ENCODE measurements at regions not wholly inside any gene's neighbourhood (a gene's known extent, or its start where the extent isn't known, plus 50 kb on each side); places are given as distances from the start of the nearest gene placed in this dataset.
A peak's percentile ranks its signal among the peaks of the same experiment; 100 is the strongest.

DNA sequence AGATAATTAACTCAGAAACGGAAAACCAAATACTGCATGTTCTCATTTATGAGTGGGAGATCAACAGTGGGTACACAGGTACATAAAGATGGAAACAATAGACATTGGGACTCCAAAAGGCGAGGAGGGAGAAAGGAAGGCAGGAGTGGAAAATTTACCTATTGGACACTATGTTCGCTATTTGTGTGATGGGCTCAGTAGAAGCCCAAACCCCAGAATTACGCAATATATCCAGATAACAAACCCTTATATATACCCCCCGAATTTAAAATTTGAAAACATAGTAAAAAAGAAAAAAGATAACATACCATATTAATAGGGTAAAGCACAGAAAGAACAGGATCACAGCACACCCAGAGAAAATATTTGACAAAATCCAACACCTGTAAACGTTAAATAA is 1351.7 kb upstream of the FAM98A start:
- FAIRE-seq, result no peak

More for the DNA sequence above, 1351.7 kb upstream of the FAM98A start:
- H2BK20ac ChIP-seq (ENCODE audit: low read length), result no peak overlapping the region
- no peak overlapping the region for H3K18ac ChIP-seq (ENCODE audit: extremely low read depth, low read length)
- no peak overlapping the region for H2BK120ac ChIP-seq (replicated peaks; ENCODE audit: low read depth, low read length)
- H2BK15ac ChIP-seq (ENCODE audit: low read length), result no peak overlapping the region
- no peak overlapping the region for H3K14ac ChIP-seq (ENCODE audit: insufficient read length)
- H3K79me1 ChIP-seq (ENCODE audit: low read depth, low read length), result no peaks in the 10 kb centered on the region
- WGBS, 2 experiments (ENCODE audit: extremely low coverage in 1 of 2, insufficient coverage in 1 of 2, insufficient read length in 1 of 2, insufficient replicate concordance in 2 of 2, low coverage in 1 of 2, low lambda C conversion rate in 2 of 2, missing lambda C conversion rate in 1 of 2), result 83% methylated on average over 6 of the region's 6 CpGs; no CpG with 5 or more reads in 1 of the 2 experiments
- no peak overlapping the region for H2BK5ac ChIP-seq (ENCODE audit: low read depth, low read length)
- no peak overlapping the region for H3K23ac ChIP-seq (ENCODE audit: insufficient read length)
- no peak overlapping the region for H3K4me3 ChIP-seq (ENCODE audit: extremely low read depth in 1 of 4, insufficient read depth in 2 of 4, low read depth in 3 of 4, low read length in 4 of 4)
- CTCF ChIA-PET (ENCODE audit: partially characterized antibody), result no interaction called here
- H3K27ac ChIP-seq (ENCODE audit: low read depth, low read length), result no peak overlapping the region
- no peaks in the 10 kb centered on the region for H3K23me2 ChIP-seq (ENCODE audit: low read depth, low read length)
- no peak overlapping the region for H3K56ac ChIP-seq (replicated peaks; ENCODE audit: insufficient read length, low read depth, low read length)
- POLR2A ChIA-PET (ENCODE audit: partially characterized antibody), result no interaction called here
- no peak overlapping the region for H4K91ac ChIP-seq (replicated peaks; ENCODE audit: insufficient read length, low read length)
- no peak for DNase-seq (ENCODE audit: low read depth in 1 of 2, low spot score in 2 of 2)
- H3K79me2 ChIP-seq (ENCODE audit: control insufficient read depth in 1 of 2, insufficient read depth in 2 of 2, low read length in 2 of 2), result no peaks in the 10 kb centered on the region
- H2BK12ac ChIP-seq (ENCODE audit: low read depth, low read length), result no peak overlapping the region
- H4K5ac ChIP-seq (ENCODE audit: insufficient read length, low read depth, low read length), result no peak overlapping the region
- no peaks in the 10 kb centered on the region for H3K27me3 ChIP-seq (replicated peaks in 1 of 4; ENCODE audit: control insufficient read depth in 3 of 4, extremely low read depth in 1 of 4, insufficient read depth in 3 of 4, low read length in 3 of 4)
- H4K8ac ChIP-seq (ENCODE audit: extremely low read depth, insufficient read depth, low read length), result no peak overlapping the region
- no peaks in the 10 kb centered on the region for H4K20me1 ChIP-seq (replicated peaks in 1 of 2; ENCODE audit: control insufficient read depth in 1 of 2, insufficient read depth in 2 of 2, low read length in 2 of 2)
- TF ChIP-seq CBX5 (IDR thresholded peaks at IDR 0.05; ENCODE audit: low read depth, low read length), result no peak
- no peak for TF ChIP-seq ZNF274 (IDR thresholded peaks at IDR 0.05; ENCODE audit: borderline replicate concordance, extremely low read depth, low read length)
- TF ChIP-seq EGR1 (IDR thresholded peaks at IDR 0.05; ENCODE audit: borderline replicate concordance, low read depth, low read length), result no peak
- peak; percentile 67; the same call in 1 of the 2 replicates for TF ChIP-seq CEBPB (IDR thresholded peaks at IDR 0.05; ENCODE audit: low read depth, low read length)
- TF ChIP-seq, protein P1, sequence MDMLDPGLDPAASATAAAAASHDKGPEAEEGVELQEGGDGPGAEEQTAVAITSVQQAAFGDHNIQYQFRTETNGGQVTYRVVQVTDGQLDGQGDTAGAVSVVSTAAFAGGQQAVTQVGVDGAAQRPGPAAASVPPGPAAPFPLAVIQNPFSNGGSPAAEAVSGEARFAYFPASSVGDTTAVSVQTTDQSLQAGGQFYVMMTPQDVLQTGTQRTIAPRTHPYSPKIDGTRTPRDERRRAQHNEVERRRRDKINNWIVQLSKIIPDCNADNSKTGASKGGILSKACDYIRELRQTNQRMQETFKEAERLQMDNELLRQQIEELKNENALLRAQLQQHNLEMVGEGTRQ (IDR thresholded peaks at IDR 0.05; ENCODE audit: low read length), result no peak
- no peak for TF ChIP-seq TBP (IDR thresholded peaks at IDR 0.05; ENCODE audit: low read depth, low read length)
- no peak for TF ChIP-seq SIX5 (IDR thresholded peaks at IDR 0.05; ENCODE audit: low read depth, low read length)
- no peak for TF ChIP-seq SIN3A (conservative IDR thresholded peaks at IDR 0.05 in 1 of 2, IDR thresholded peaks at IDR 0.05 in 1 of 2; ENCODE audit: low read depth in 1 of 2, low read length in 2 of 2)
- no peak for TF ChIP-seq SAP30 (IDR thresholded peaks at IDR 0.05; ENCODE audit: insufficient read depth, insufficient replicate concordance, low read length)
- no peak overlapping the region for H2AFZ ChIP-seq (ENCODE audit: low read length)
- no peaks in the 10 kb centered on the region for H3K9me3 ChIP-seq (ENCODE audit: insufficient read depth in 2 of 2, low read depth in 1 of 2, low read length in 1 of 2)
- H3K9ac ChIP-seq (replicated peaks in 1 of 4; ENCODE audit: extremely low read depth in 1 of 4, low read depth in 3 of 4, low read length in 3 of 4), result no peak overlapping the region
- no peak overlapping the region for H2AK5ac ChIP-seq (ENCODE audit: low read depth, low read length)
- H3K36me3 ChIP-seq (ENCODE audit: control insufficient read depth in 2 of 4, insufficient read depth in 4 of 4, low read length in 3 of 4), result no peaks in the 10 kb centered on the region
- no peak overlapping the region for H3K4me2 ChIP-seq (ENCODE audit: insufficient read depth in 1 of 2, low read depth in 2 of 2, low read length in 2 of 2)
- no peak overlapping the region for H3K4ac ChIP-seq (replicated peaks; ENCODE audit: insufficient read length, low read depth, low read length)
- H3K4me1 ChIP-seq (replicated peaks in 1 of 4; ENCODE audit: control insufficient read depth in 3 of 4, insufficient read depth in 4 of 4, low read length in 3 of 4), result no peaks in the 10 kb centered on the region

All from H1 (cell line).